Activated naive CD8-positive, alpha-beta T cell treated with anti-CD3 and anti-CD28 coated beads for 36 hours (primary cell): ENCODE measurements at regions not wholly inside any gene's neighbourhood (a gene's known extent, or its start where the extent isn't known, plus 50 kb on each side); places are given as distances from the start of the nearest gene placed in this dataset.
"Not testable (repeated sequence)": the region's sequence is repeated elsewhere in the genome, so short reads cannot be mapped to it uniquely, and the experiment has no call there.

ENCODE experiments used
- DNase-seq: peaks from one replicate; pipeline ENCODE4 v3.0.0; 2021
- H3K27ac Mint-ChIP-seq: one replicate; pipeline ENCODE4 v1.8.0; 2022; ENCODE audit warnings: mild to moderate bottlenecking, moderate library complexity, mixed read lengths
- H3K27me3 Mint-ChIP-seq: one replicate; pipeline ENCODE4 v1.8.0; 2022; ENCODE audit warnings: mild to moderate bottlenecking, mixed read lengths
- H3K36me3 Mint-ChIP-seq: one replicate; pipeline ENCODE4 v1.8.0; 2021; ENCODE audit warnings: mild to moderate bottlenecking, mixed read lengths
- H3K4me1 Mint-ChIP-seq: one replicate; pipeline ENCODE4 v1.8.0; 2021; ENCODE audit warnings: mixed read lengths
- H3K4me3 Mint-ChIP-seq: one replicate; pipeline ENCODE4 v1.8.0; 2022; ENCODE audit warnings: mild to moderate bottlenecking, moderate library complexity, mixed read lengths
- H3K9me3 Mint-ChIP-seq: one replicate; pipeline ENCODE4 v1.8.0; 2022; ENCODE audit warnings: mixed read lengths

GRCh38 chr15:70514251-70514650, 249.1 kb downstream of the UACA start:
- no peak for DNase-seq
- no peak overlapping the region for H3K4me3 Mint-ChIP-seq
- H3K27ac Mint-ChIP-seq, result no peak overlapping the region
- no peaks in the 10 kb centered on the region for H3K27me3 Mint-ChIP-seq
- peaks cover 21% of the 10 kb centered on the region for H3K36me3 Mint-ChIP-seq
- H3K4me1 Mint-ChIP-seq, result peaks cover 6% of the 10 kb centered on the region
- H3K9me3 Mint-ChIP-seq, result peaks cover 25% of the 10 kb centered on the region

GRCh38 chr15:70513819-70514218, 249.5 kb downstream of the UACA start:
- Mint-ChIP-seq H3K9me3 (peaks cover 28% of the 10 kb centered on the region), H3K27me3 (no peaks in the 10 kb centered on the region), H3K36me3 (peaks cover 23% of the 10 kb centered on the region), H3K4me1 (peaks cover 11% of the 10 kb centered on the region), H3K4me3 (no peak overlapping the region), H3K27ac (no peak overlapping the region)
- DNase-seq, result no peak

GRCh38 chr15:70512772-70513362, 250.5 kb downstream of the UACA start:
- no peak overlapping the region for H3K27ac Mint-ChIP-seq
- H3K4me3 Mint-ChIP-seq, result no peak overlapping the region
- no peaks in the 10 kb centered on the region for H3K27me3 Mint-ChIP-seq
- peak; percentile 68 for DNase-seq
- H3K36me3 Mint-ChIP-seq, result peaks cover 26% of the 10 kb centered on the region
- H3K9me3 Mint-ChIP-seq, result peaks cover 30% of the 10 kb centered on the region
- peaks cover 19% of the 10 kb centered on the region for H3K4me1 Mint-ChIP-seq

- Mint-ChIP-seq H3K36me3 (peaks cover 26% of the 10 kb centered on the region), H3K4me1 (peaks cover 22% of the 10 kb centered on the region), H3K9me3 (peaks cover 30% of the 10 kb centered on the region)
- not testable (repeated sequence) for H3K4me3 Mint-ChIP-seq, DNase-seq, H3K27me3 Mint-ChIP-seq, H3K27ac Mint-ChIP-seq
Observed at GRCh38 chr15:70511972-70512587, 251.3 kb downstream of the UACA start.

- no peak overlapping the region for H3K27ac Mint-ChIP-seq
- H3K36me3 Mint-ChIP-seq, result peaks cover 29% of the 10 kb centered on the region
- H3K4me1 Mint-ChIP-seq, result peaks cover 34% of the 10 kb centered on the region
- no peaks in the 10 kb centered on the region for H3K27me3 Mint-ChIP-seq
- no peak for DNase-seq
- no peak overlapping the region for H3K4me3 Mint-ChIP-seq
- H3K9me3 Mint-ChIP-seq, result peaks cover 33% of the 10 kb centered on the region
Observed at GRCh38 chr15:70510433-70510832, 252.9 kb downstream of the UACA start.

GRCh38 chr15:70509731-70510143, 253.6 kb downstream of the UACA start:
- Mint-ChIP-seq H3K27ac (no peak overlapping the region), H3K4me3 (no peak overlapping the region)
- no peak for DNase-seq

GRCh38 chr15:70509282-70509662, 254.1 kb downstream of the UACA start:
- H3K27me3 Mint-ChIP-seq, result no peaks in the 10 kb centered on the region
- peak overlapping the region; percentile 75 for H3K27ac Mint-ChIP-seq
- no peak for DNase-seq
- H3K4me1 Mint-ChIP-seq, result peaks cover 45% of the 10 kb centered on the region
- peaks cover 33% of the 10 kb centered on the region for H3K9me3 Mint-ChIP-seq
- H3K36me3 Mint-ChIP-seq, result peaks cover 29% of the 10 kb centered on the region
- H3K4me3 Mint-ChIP-seq, result no peak overlapping the region

More at GRCh38 chr15:70509731-70510143, 253.6 kb downstream of the UACA start:
- peaks cover 33% of the 10 kb centered on the region for H3K9me3 Mint-ChIP-seq
- H3K27me3 Mint-ChIP-seq, result no peaks in the 10 kb centered on the region
- H3K4me1 Mint-ChIP-seq, result peaks cover 40% of the 10 kb centered on the region
- H3K36me3 Mint-ChIP-seq, result peaks cover 29% of the 10 kb centered on the region

GRCh38 chr15:70508561-70509281, 254.6 kb downstream of the UACA start:
- Mint-ChIP-seq H3K4me1 (peaks cover 50% of the 10 kb centered on the region), H3K4me3 (no peak overlapping the region), H3K9me3 (peaks cover 33% of the 10 kb centered on the region), H3K36me3 (peaks cover 29% of the 10 kb centered on the region), H3K27ac (peak overlapping the region; percentile 75), H3K27me3 (no peaks in the 10 kb centered on the region)
- peak; percentile 53 for DNase-seq

- no peak for DNase-seq
- peaks cover 59% of the 10 kb centered on the region for H3K4me1 Mint-ChIP-seq
- peaks cover 29% of the 10 kb centered on the region for H3K36me3 Mint-ChIP-seq
- peaks cover 33% of the 10 kb centered on the region for H3K9me3 Mint-ChIP-seq
- H3K4me3 Mint-ChIP-seq, result no peak overlapping the region
- no peak overlapping the region for H3K27ac Mint-ChIP-seq
- H3K27me3 Mint-ChIP-seq, result no peaks in the 10 kb centered on the region
Observed at GRCh38 chr15:70507772-70508371, 255.5 kb downstream of the UACA start.

GRCh38 chr15:70505936-70506912, 257.1 kb downstream of the UACA start:
- H3K4me1 Mint-ChIP-seq, result peaks cover 65% of the 10 kb centered on the region
- no peaks in the 10 kb centered on the region for H3K27me3 Mint-ChIP-seq
- peaks cover 22% of the 10 kb centered on the region for H3K9me3 Mint-ChIP-seq
- no peak for DNase-seq
- H3K36me3 Mint-ChIP-seq, result peaks cover 25% of the 10 kb centered on the region
- H3K4me3 Mint-ChIP-seq, result no peak overlapping the region
- H3K27ac Mint-ChIP-seq, result no peak overlapping the region

- Mint-ChIP-seq H3K36me3 (peaks cover 18% of the 10 kb centered on the region), H3K9me3 (peaks cover 14% of the 10 kb centered on the region), H3K4me3 (no peak overlapping the region), H3K4me1 (peaks cover 67% of the 10 kb centered on the region), H3K27me3 (no peaks in the 10 kb centered on the region), H3K27ac (no peak overlapping the region)
- DNase-seq, result no peak
Observed at GRCh38 chr15:70505411-70505919, 257.9 kb downstream of the UACA start.

- Mint-ChIP-seq H3K4me1 (peaks cover 68% of the 10 kb centered on the region), H3K27me3 (no peaks in the 10 kb centered on the region), H3K4me3 (no peak overlapping the region), H3K27ac (no peak overlapping the region), H3K36me3 (peaks cover 13% of the 10 kb centered on the region), H3K9me3 (peaks cover 9% of the 10 kb centered on the region)
- no peak for DNase-seq
Observed at GRCh38 chr15:70504988-70505387, 258.4 kb downstream of the UACA start.

- Mint-ChIP-seq H3K9me3 (peaks cover 8% of the 10 kb centered on the region), H3K27me3 (peaks cover 3% of the 10 kb centered on the region), H3K27ac (peak overlapping the region; percentile 21), H3K4me1 (peaks cover 64% of the 10 kb centered on the region), H3K36me3 (peaks cover 9% of the 10 kb centered on the region), H3K4me3 (no peak overlapping the region)
- no peak for DNase-seq
Observed at GRCh38 chr15:70504299-70504951, 258.9 kb downstream of the UACA start.

- Mint-ChIP-seq H3K4me1 (peaks cover 58% of the 10 kb centered on the region), H3K36me3 (peaks cover 6% of the 10 kb centered on the region), H3K4me3 (no peak overlapping the region)
Observed at GRCh38 chr15:70503798-70504298, 259.5 kb downstream of the UACA start.

More at GRCh38 chr15:70503798-70504298, 259.5 kb downstream of the UACA start:
- Mint-ChIP-seq H3K27ac (peak overlapping the region; percentile 21), H3K27me3 (peaks cover 3% of the 10 kb centered on the region), H3K9me3 (peaks cover 5% of the 10 kb centered on the region)
- no peak for DNase-seq
